ENCODE measurements at regions not wholly inside any gene's neighbourhood (a gene's known extent, or its start where the extent isn't known, plus 50 kb on each side); places are given as distances from the start of the nearest gene placed in this dataset.

DNA sequence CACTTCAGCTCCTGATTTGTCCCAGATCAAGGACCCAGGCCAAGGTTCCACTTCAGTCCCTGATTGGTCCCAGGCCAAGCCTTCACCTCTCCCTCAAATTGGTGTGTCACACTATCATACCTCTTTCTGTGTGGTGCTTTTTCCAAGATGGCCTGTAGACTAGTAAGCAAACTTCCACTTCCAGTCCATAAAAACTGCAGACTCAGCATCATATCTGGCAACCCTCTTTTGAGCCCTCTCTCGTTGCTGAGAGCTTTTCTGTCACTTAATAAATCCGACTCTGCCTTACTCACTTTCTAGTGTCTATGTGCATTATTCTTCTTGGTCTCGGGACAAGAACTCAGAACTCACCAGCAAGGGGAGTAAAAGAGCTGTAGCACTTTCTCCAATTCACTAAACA lies 1395.1 kb downstream of the LRFN5 start:
- no peak for TF ChIP-seq CTCF (conservative IDR thresholded peaks at IDR 0.05; ENCODE audit: low read depth, low read length)
- no peak for TF ChIP-seq USF2 (IDR thresholded peaks at IDR 0.05; ENCODE audit: low read depth, low read length)
- no peak for TF ChIP-seq NFE2L2 (IDR thresholded peaks at IDR 0.05; ENCODE audit: low read depth, low read length)
- TF ChIP-seq CEBPB (IDR thresholded peaks at IDR 0.05; ENCODE audit: low read depth, low read length), result no peak
- TF ChIP-seq RFX5 (IDR thresholded peaks at IDR 0.05; ENCODE audit: low read depth, low read length), result no peak
- peak; percentile 85 for TF ChIP-seq MAFK (IDR thresholded peaks at IDR 0.05; ENCODE audit: low read depth, low read length)
- TF ChIP-seq POLR2A (IDR thresholded peaks at IDR 0.05; ENCODE audit: low read depth, low read length), result no peak
- TF ChIP-seq SMC3 (IDR thresholded peaks at IDR 0.05; ENCODE audit: low read depth, low read length), result no peak
- no peak for TF ChIP-seq RAD21 (IDR thresholded peaks at IDR 0.05; ENCODE audit: low read length)
- TF ChIP-seq MAZ (IDR thresholded peaks at IDR 0.05; ENCODE audit: borderline replicate concordance, low read depth, low read length), result no peak
- no peak for TF ChIP-seq FOS (IDR thresholded peaks at IDR 0.05; ENCODE audit: low read depth, low read length)
